ENCODE measurements at regions not wholly inside any gene's neighbourhood (a gene's known extent, or its start where the extent isn't known, plus 50 kb on each side); places are given as distances from the start of the nearest gene placed in this dataset.
"Not testable (repeated sequence)": the region's sequence is repeated elsewhere in the genome, so short reads cannot be mapped to it uniquely, and the experiment has no call there.

GRCh38 chr10:30133198-30133597 is 73.8 kb upstream of the JCAD start:
- H2AFZ ChIP-seq (ENCODE audit: low read length): no peak overlapping the region
- no peak overlapping the region for H3K4me3 Mint-ChIP-seq

GRCh38 chr10:30131369-30131768 is 72.0 kb upstream of the JCAD start:
- not testable (repeated sequence) for H2BK20ac ChIP-seq (ENCODE audit: low read depth, low read length, poor library complexity, severe bottlenecking); H3K27me3 Mint-ChIP-seq (ENCODE audit: low read depth); H3K79me2 ChIP-seq (ENCODE audit: insufficient read depth, low read length); H2BK12ac ChIP-seq (ENCODE audit: insufficient read length, low read depth, low read length); H3K4me1 ChIP-seq (ENCODE audit: insufficient read depth, low read length); H3K9ac ChIP-seq (ENCODE audit: extremely low read depth, insufficient read length, low read length); H2BK5ac ChIP-seq (ENCODE audit: insufficient read length, low read length); H3K79me1 ChIP-seq (ENCODE audit: insufficient read depth, low read depth, low read length, poor library complexity, severe bottlenecking); H3K56ac ChIP-seq (ENCODE audit: insufficient read length, low read depth, low read length); H3K18ac ChIP-seq (ENCODE audit: insufficient read length, low read depth, low read length); H2BK120ac ChIP-seq (ENCODE audit: low read depth, low read length, poor library complexity, severe bottlenecking); H4K20me1 ChIP-seq (ENCODE audit: control insufficient read depth, insufficient read depth, insufficient read length); H2AFZ ChIP-seq (ENCODE audit: low read length); H3K14ac ChIP-seq (ENCODE audit: insufficient read depth, low read length); H3K4me1 Mint-ChIP-seq; H3K27me3 ChIP-seq (ENCODE audit: insufficient read depth, low read length); H3K4me3 Mint-ChIP-seq; DNase-seq; H3K4me2 ChIP-seq (ENCODE audit: insufficient read depth, insufficient read length, low read length); H4K91ac ChIP-seq (ENCODE audit: insufficient read length, low read depth, low read length); H3K23me2 ChIP-seq (ENCODE audit: insufficient read length, low read depth, low read length, poor library complexity, severe bottlenecking); H3K4ac ChIP-seq (ENCODE audit: low read depth, low read length); H2BK15ac ChIP-seq (ENCODE audit: low read depth, low read length); H2AK5ac ChIP-seq (ENCODE audit: insufficient read length, low read length); H3K9me3 ChIP-seq (ENCODE audit: control insufficient read depth, low read depth, low read length); H3K27ac ChIP-seq (ENCODE audit: insufficient read length, low read depth, low read length); H3K36me3 Mint-ChIP-seq (ENCODE audit: insufficient read depth in 1 of 3, low read depth in 3 of 3); H3T11ph ChIP-seq (ENCODE audit: low read length); H4K8ac ChIP-seq (replicated peaks; ENCODE audit: insufficient read length, low read depth, low read length); H4K5ac ChIP-seq (ENCODE audit: insufficient read length, low read depth, low read length); H3K9me3 Mint-ChIP-seq; H3K23ac ChIP-seq (ENCODE audit: insufficient read length, low read depth, low read length)
- no CpG with 5 or more reads among the region's 13 CpGs for WGBS (ENCODE audit: extremely low coverage, insufficient read length, low lambda C conversion rate)
- H3K27ac Mint-ChIP-seq: 0 out of 7 replicates have a peak overlapping the region, but pooled peaks of 1 of the 3 experiments have one; percentile 28

More at GRCh38 chr10:30133198-30133597, 73.8 kb upstream of the JCAD start:
- Histone ChIP-seq H3K79me1 (ENCODE audit: insufficient read depth, low read depth, low read length, poor library complexity, severe bottlenecking) (no peaks in the 10 kb centered on the region), H2BK20ac (ENCODE audit: low read depth, low read length, poor library complexity, severe bottlenecking) (no peak overlapping the region), H4K5ac (ENCODE audit: insufficient read length, low read depth, low read length) (no peak overlapping the region), H3K23ac (ENCODE audit: insufficient read length, low read depth, low read length) (no peak overlapping the region), H2BK15ac (ENCODE audit: low read depth, low read length) (no peak overlapping the region), H4K91ac (ENCODE audit: insufficient read length, low read depth, low read length) (no peak overlapping the region), H4K8ac (replicated peaks; ENCODE audit: insufficient read length, low read depth, low read length) (no peak overlapping the region), H3K4me2 (ENCODE audit: insufficient read depth, insufficient read length, low read length) (no peak overlapping the region), H3K18ac (ENCODE audit: insufficient read length, low read depth, low read length) (no peak overlapping the region), H3T11ph (ENCODE audit: low read length) (no peak overlapping the region), H3K4ac (ENCODE audit: low read depth, low read length) (no peak overlapping the region), H3K4me1 (ENCODE audit: insufficient read depth, low read length) (no peaks in the 10 kb centered on the region), H2BK120ac (ENCODE audit: low read depth, low read length, poor library complexity, severe bottlenecking) (no peak overlapping the region), H3K79me2 (ENCODE audit: insufficient read depth, low read length) (no peaks in the 10 kb centered on the region), H4K20me1 (ENCODE audit: control insufficient read depth, insufficient read depth, insufficient read length) (no peaks in the 10 kb centered on the region), H3K14ac (ENCODE audit: insufficient read depth, low read length) (no peak overlapping the region), H3K27ac (ENCODE audit: insufficient read length, low read depth, low read length) (no peak overlapping the region), H3K23me2 (ENCODE audit: insufficient read length, low read depth, low read length, poor library complexity, severe bottlenecking) (no peaks in the 10 kb centered on the region), H3K9ac (ENCODE audit: extremely low read depth, insufficient read length, low read length) (no peak overlapping the region), H2AK5ac (ENCODE audit: insufficient read length, low read length) (no peak overlapping the region), H3K56ac (ENCODE audit: insufficient read length, low read depth, low read length) (no peak overlapping the region), H3K9me3 (ENCODE audit: control insufficient read depth, low read depth, low read length) (no peaks in the 10 kb centered on the region), H2BK5ac (ENCODE audit: insufficient read length, low read length) (no peak overlapping the region), H3K27me3 (ENCODE audit: insufficient read depth, low read length) (no peaks in the 10 kb centered on the region), H2BK12ac (ENCODE audit: insufficient read length, low read depth, low read length) (no peak overlapping the region)
- no peak for TF ChIP-seq CTCF (conservative IDR thresholded peaks at IDR 0.05)
- Mint-ChIP-seq H3K36me3 (ENCODE audit: insufficient read depth in 1 of 3, low read depth in 3 of 3) (no peaks in the 10 kb centered on the region), H3K27ac (no peak overlapping the region; a peak in 1 of 7 replicates), H3K9me3 (no peaks in the 10 kb centered on the region), H3K27me3 (ENCODE audit: low read depth) (peaks cover 1% of the 10 kb centered on the region), H3K4me1 (no peaks in the 10 kb centered on the region; a peak in 1 of 4 replicates)
- DNase-seq: no peak
- WGBS (ENCODE audit: extremely low coverage, insufficient read length, low lambda C conversion rate): no CpG with 5 or more reads among the region's 1 CpG
